Fibroblast of the aortic adventitia (primary cell): ENCODE measurements at regions not wholly inside any gene's neighbourhood (a gene's known extent, or its start where the extent isn't known, plus 50 kb on each side); places are given as distances from the start of the nearest gene placed in this dataset.
"Not testable (repeated sequence)": the region's sequence is repeated elsewhere in the genome, so short reads cannot be mapped to it uniquely, and the experiment has no call there.

ENCODE experiments used
- DNase-seq: peaks from one replicate; pipeline ENCODE4 v3.0.0-alpha.2; 2010; ENCODE audit warnings: low read depth
- H3K4me3 ChIP-seq: 2 replicates; pipeline ENCODE4 v1.5.1; 2011; ENCODE audit warnings: low read depth, mild to moderate bottlenecking, control low read depth, low read length, moderate library complexity
- CTCF ChIP-seq: IDR thresholded peaks from 2 replicates; pipeline ENCODE4 v1.5.1; 2011; ENCODE audit warnings: mild to moderate bottlenecking, low read length, control low read depth, inconsistent platforms; ENCODE audit not compliant: insufficient read depth

DNA sequence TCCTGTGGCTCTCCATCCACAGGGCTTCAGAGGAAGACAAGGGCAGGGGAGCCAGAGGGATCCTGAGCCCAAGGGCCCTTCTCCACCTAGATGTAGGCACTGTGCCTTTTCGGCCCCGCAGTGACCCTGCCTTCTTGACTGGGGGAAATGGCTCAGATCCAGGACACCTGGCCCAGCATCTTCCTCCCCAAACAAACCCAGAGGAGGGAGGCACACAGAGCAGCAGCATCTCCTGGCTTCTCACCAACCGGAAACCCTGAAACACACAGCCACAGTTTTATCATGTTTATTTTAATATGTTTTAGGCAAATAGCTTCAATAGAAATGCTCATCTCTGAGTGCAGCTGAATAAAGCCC lies 84.5 kb upstream of the LRFN2 start:
- DNase-seq = no peak
- no peak overlapping the region for H3K4me3 ChIP-seq
- no peak for TF ChIP-seq CTCF

DNA sequence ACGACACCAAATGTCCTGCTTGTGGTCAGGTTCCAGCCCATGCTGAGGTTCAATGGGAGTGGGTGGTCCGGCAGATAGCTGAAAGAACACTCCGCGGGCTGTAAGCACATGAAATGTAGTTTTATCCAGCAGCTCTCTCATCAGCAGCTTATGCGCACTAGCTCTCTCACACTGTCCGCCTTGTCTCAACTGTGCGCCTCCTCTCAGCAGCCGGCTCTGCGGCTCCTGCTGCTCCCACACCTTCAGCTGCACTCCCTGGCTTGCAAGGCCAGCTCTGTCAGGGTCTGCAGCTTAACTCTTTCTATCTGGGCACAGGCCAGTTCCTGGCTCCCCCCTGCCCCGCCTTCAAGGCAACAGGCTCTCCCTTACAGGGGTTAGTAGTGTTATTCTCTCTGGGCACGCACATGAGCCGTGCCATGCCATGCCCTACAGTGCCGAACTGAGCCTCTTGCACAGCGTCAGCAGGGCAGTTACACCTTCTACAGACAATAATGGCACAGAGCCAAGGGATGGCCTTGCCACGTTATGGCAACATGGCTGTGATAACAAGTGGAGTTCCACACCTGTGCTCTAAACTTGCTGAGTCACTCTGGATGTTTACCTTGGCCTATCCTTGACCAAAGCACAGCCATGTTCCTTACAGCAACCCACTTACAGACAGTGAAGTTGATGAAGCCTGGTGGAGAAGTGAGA lies 84.0 kb upstream of the LRFN2 start:
- no peak for TF ChIP-seq CTCF
- no peak for DNase-seq
- H3K4me3 ChIP-seq = no peak overlapping the region

GRCh38 chr6:40669343-40669742 lies 82.2 kb upstream of the LRFN2 start:
- no peak overlapping the region for H3K4me3 ChIP-seq
- no peak for DNase-seq
- no peak for TF ChIP-seq CTCF

- no peak for TF ChIP-seq CTCF
- H3K4me3 ChIP-seq = no peak overlapping the region
- DNase-seq = no peak
Observed at GRCh38 chr6:40668203-40668602, 81.0 kb upstream of the LRFN2 start.

GRCh38 chr6:40666530-40666929 lies 79.4 kb upstream of the LRFN2 start:
- no peak overlapping the region for H3K4me3 ChIP-seq
- no peak for DNase-seq
- no peak for TF ChIP-seq CTCF

DNA sequence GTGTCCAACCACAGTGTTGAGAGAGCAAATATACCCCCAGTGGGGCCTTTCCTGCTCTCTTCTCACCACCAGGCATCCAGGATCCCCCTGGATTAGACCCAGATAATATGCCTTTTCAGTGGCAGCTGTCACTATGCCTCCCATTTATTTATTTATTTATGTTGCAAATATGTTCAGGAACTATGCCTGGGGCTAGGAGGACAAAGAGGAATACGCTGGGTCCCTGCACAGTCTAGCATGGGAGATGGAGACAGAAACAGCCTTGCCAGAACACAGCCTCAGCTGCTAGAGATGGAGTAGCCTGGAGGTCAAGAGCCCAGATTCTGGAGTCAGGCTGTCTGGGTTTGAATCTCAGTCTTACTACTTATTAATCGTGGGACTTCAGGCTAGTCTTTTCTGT lies 74.6 kb upstream of the LRFN2 start:
- DNase-seq = no peak
- TF ChIP-seq CTCF = no peak

DNA sequence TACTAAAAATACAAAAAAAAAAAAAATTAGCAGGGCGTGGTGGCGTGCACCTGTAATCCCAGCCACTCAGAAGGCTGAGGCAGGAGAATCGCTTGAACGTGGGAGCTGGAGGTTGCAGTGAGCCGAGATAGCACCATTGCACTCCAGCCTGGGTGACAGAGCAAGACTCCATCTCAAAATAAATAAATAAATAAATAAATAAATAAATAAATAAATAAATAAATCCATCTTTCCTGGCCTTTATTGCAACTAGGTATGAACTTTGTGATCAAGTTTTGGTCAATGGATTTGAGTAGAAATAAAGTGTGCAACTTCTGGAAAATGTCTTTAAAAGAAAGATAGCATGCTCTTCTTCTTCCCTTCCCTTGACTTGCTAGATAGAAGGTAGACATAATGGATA lies 69.6 kb upstream of the LRFN2 start:
- H3K4me3 ChIP-seq, DNase-seq: not testable (repeated sequence)

More for the DNA sequence above, 74.6 kb upstream of the LRFN2 start:
- H3K4me3 ChIP-seq = no peak overlapping the region
